ENCODE measurements at regions not wholly inside any gene's neighbourhood (a gene's known extent, or its start where the extent isn't known, plus 50 kb on each side); places are given as distances from the start of the nearest gene placed in this dataset.
A peak's percentile ranks its signal among the peaks of the same experiment; 100 is the strongest.

DNA sequence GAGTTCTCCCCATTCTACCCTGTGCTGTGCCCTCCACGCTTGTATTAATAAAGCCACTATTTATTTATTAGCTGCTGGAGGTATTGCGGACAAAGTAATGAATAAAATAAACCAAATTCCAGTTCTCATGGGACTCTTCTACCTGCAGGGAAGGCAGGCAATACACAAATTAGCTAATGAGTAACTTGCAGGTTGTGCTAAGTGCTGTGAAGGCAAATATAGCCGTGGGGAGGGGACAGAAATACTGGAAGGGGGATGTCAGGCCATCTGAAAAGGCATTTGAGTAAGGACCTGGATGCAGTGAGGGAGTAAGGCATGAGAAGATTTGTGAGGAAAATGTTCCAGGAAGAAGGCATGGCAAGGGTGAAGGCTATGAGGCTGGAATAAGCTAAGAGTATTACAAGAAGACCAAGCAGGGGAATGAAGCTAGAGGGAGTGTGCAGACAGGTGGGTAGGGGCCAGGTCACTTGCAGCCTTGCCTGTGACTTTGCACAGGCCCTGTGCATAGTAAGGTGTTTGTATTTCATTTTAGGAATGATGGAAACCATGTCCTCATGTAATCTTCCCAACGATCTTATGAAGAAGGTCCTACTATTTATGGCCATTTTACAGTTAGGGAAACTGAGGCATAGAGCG, 167.5 kb downstream of the PTPN11 start:
- intact Hi-C loops (cut with micrococcal nuclease): no loop called here
- H3K9me2 ChIP-seq (replicated peaks; ENCODE audit: low read length): no peaks in the 10 kb centered on the region

DNA sequence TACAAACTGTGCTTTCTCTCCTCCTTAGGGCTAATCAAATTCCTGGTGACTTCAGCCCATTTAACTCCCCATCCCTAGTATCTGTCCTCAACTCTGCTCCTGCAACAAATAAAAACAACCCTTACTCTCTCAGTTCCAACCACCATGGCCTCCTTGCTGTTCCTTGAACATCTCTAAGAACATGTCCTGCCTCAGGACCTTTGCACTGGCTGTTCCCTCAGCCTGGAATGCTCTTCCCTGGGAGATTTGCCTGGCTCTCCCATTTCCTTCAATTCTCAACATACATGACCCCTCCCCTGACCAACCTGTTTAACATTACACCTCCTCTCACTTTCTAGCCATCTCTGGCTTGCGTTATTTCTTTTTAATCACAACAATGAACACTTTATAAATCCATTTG, 170.5 kb downstream of the PTPN11 start:
- H3K9me3 ChIP-seq (ENCODE audit: low read length): no peaks in the 10 kb centered on the region
- H3K27me3 ChIP-seq (ENCODE audit: low read length): peaks cover 26% of the 10 kb centered on the region; the same call in 1 of the 2 replicates
- TF ChIP-seq, protein P1, sequence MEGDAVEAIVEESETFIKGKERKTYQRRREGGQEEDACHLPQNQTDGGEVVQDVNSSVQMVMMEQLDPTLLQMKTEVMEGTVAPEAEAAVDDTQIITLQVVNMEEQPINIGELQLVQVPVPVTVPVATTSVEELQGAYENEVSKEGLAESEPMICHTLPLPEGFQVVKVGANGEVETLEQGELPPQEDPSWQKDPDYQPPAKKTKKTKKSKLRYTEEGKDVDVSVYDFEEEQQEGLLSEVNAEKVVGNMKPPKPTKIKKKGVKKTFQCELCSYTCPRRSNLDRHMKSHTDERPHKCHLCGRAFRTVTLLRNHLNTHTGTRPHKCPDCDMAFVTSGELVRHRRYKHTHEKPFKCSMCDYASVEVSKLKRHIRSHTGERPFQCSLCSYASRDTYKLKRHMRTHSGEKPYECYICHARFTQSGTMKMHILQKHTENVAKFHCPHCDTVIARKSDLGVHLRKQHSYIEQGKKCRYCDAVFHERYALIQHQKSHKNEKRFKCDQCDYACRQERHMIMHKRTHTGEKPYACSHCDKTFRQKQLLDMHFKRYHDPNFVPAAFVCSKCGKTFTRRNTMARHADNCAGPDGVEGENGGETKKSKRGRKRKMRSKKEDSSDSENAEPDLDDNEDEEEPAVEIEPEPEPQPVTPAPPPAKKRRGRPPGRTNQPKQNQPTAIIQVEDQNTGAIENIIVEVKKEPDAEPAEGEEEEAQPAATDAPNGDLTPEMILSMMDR (conservative IDR thresholded peaks at IDR 0.05; ENCODE audit: low read depth, low read length): no peak
- TF ChIP-seq EZH2 (IDR thresholded peaks at IDR 0.05; ENCODE audit: low read length, unreplicated experiment): no peak
- no peak for TF ChIP-seq EZH2phosphoT487 (IDR thresholded peaks at IDR 0.05; ENCODE audit: borderline replicate concordance, low read length)
- H3K4me2 ChIP-seq (ENCODE audit: low read length): no peak overlapping the region
- no peaks in the 10 kb centered on the region for H4K20me1 ChIP-seq (ENCODE audit: low read length)
- H3K4me1 ChIP-seq (ENCODE audit: insufficient read depth, low read length): no peaks in the 10 kb centered on the region
- no peak overlapping the region for H3K9ac ChIP-seq (ENCODE audit: low read length)
- ChIA-PET POLR2A (ENCODE audit: unreplicated experiment) (no interaction called here), CTCF (no interaction called here)
- no peaks in the 10 kb centered on the region for H3K36me3 ChIP-seq (ENCODE audit: low read depth, low read length)
- BruUV-seq (replicated peaks): no TSS peak
- no peak overlapping the region for H3K4me3 ChIP-seq (ENCODE audit: low read length)
- DNase-seq: no peak
- H3F3A ChIP-seq (ENCODE audit: low read length, unreplicated experiment): no peaks in the 10 kb centered on the region
- no peak overlapping the region for H3K27ac ChIP-seq (ENCODE audit: low read length)
- H3K9me2 ChIP-seq (replicated peaks; ENCODE audit: low read length): no peaks in the 10 kb centered on the region
- intact Hi-C loops (cut with micrococcal nuclease): no loop called here
- ATAC-seq: no peak
- H3K79me2 ChIP-seq (ENCODE audit: low read length): no peaks in the 10 kb centered on the region
- no peak overlapping the region for H2AFZ ChIP-seq (ENCODE audit: low read length)

More for the DNA sequence above, 167.5 kb downstream of the PTPN11 start:
- Histone ChIP-seq H3K27ac (ENCODE audit: low read length) (no peak overlapping the region), H3K4me3 (ENCODE audit: low read length) (no peak overlapping the region), H3K36me3 (ENCODE audit: low read depth, low read length) (no peaks in the 10 kb centered on the region), H2AFZ (ENCODE audit: low read length) (no peak overlapping the region), H4K20me1 (ENCODE audit: low read length) (no peaks in the 10 kb centered on the region), H3K79me2 (ENCODE audit: low read length) (no peaks in the 10 kb centered on the region), H3K9me3 (ENCODE audit: low read length) (no peaks in the 10 kb centered on the region), H3K9ac (ENCODE audit: low read length) (no peak overlapping the region), H3F3A (ENCODE audit: low read length, unreplicated experiment) (no peaks in the 10 kb centered on the region), H3K4me1 (ENCODE audit: insufficient read depth, low read length) (no peaks in the 10 kb centered on the region), H3K4me2 (ENCODE audit: low read length) (no peak overlapping the region), H3K27me3 (ENCODE audit: low read length) (peaks cover 11% of the 10 kb centered on the region; the same call in 1 of the 2 replicates)
- no TSS peak for BruUV-seq (replicated peaks)
- TF ChIP-seq EZH2 (IDR thresholded peaks at IDR 0.05; ENCODE audit: low read length, unreplicated experiment) (no peak), EZH2phosphoT487 (IDR thresholded peaks at IDR 0.05; ENCODE audit: borderline replicate concordance, low read length) (no peak)
- TF ChIP-seq, protein P1 (conservative IDR thresholded peaks at IDR 0.05; ENCODE audit: low read depth, low read length): no peak
- DNase-seq: no peak
- CTCF ChIA-PET: no interaction called here
- POLR2A ChIA-PET (ENCODE audit: unreplicated experiment): interaction anchor here (0.5 kb wide), 1 partner anchor 1207 kb away, joined by 3 read pairs; no protein-coding TSS in a partner anchor
- no peak for ATAC-seq

DNA sequence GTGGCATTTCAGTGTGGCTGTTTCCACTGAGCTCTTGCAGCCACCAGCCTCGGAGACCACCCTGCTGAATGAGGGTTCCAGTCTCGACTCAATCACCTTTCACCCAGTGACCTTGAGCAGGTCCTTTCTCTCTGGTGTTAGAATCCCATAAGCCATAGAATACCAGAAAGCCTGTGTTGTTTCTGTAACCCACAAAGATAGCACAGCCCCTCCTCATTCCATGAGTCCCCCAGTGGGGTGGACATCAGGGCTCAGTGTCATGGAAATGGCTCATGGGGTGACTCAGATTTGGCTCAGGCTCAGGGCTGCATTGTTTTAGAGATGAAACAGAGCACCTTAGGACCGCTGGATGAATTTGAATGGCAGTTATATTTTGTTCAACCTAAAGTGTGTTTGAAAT, 171.5 kb downstream of the PTPN11 start:
- ATAC-seq: 0 out of 2 replicates have a peak, but pooled peaks have one; percentile 53
- Histone ChIP-seq H4K20me1 (ENCODE audit: low read length) (no peaks in the 10 kb centered on the region), H3K27me3 (ENCODE audit: low read length) (peaks cover 33% of the 10 kb centered on the region), H2AFZ (ENCODE audit: low read length) (no peak overlapping the region), H3K4me3 (ENCODE audit: low read length) (no peak overlapping the region), H3K27ac (ENCODE audit: low read length) (no peak overlapping the region), H3K4me1 (ENCODE audit: insufficient read depth, low read length) (no peaks in the 10 kb centered on the region), H3K9me2 (replicated peaks; ENCODE audit: low read length) (no peaks in the 10 kb centered on the region), H3K79me2 (ENCODE audit: low read length) (no peaks in the 10 kb centered on the region), H3F3A (ENCODE audit: low read length, unreplicated experiment) (no peaks in the 10 kb centered on the region), H3K4me2 (ENCODE audit: low read length) (no peak overlapping the region), H3K36me3 (ENCODE audit: low read depth, low read length) (no peaks in the 10 kb centered on the region), H3K9me3 (ENCODE audit: low read length) (no peaks in the 10 kb centered on the region), H3K9ac (ENCODE audit: low read length) (no peak overlapping the region)
- no peak for TF ChIP-seq EZH2phosphoT487 (IDR thresholded peaks at IDR 0.05; ENCODE audit: borderline replicate concordance, low read length)
- TF ChIP-seq EZH2 (IDR thresholded peaks at IDR 0.05; ENCODE audit: low read length, unreplicated experiment): no peak
- TF ChIP-seq, protein P1 (conservative IDR thresholded peaks at IDR 0.05; ENCODE audit: low read depth, low read length): no peak
- ChIA-PET CTCF (no interaction called here), POLR2A (ENCODE audit: unreplicated experiment) (interaction anchor here (0.7 kb wide), 1 partner anchor 402 kb away, joined by 3 read pairs; no protein-coding TSS in a partner anchor)
- intact Hi-C loops (cut with micrococcal nuclease): no loop called here
- no TSS peak for BruUV-seq (replicated peaks)
- peak; percentile 42 for DNase-seq

Measured in PC-3 (cell line).